Natural killer cell treated with Interleukin-12 subunit alpha and Interleukin-12 subunit beta and Interleukin-15 and Interleukin-18, amount 100 ng/mL, for 72 hours (primary cell): ENCODE measurements at regions not wholly inside any gene's neighbourhood (a gene's known extent, or its start where the extent isn't known, plus 50 kb on each side); places are given as distances from the start of the nearest gene placed in this dataset.

Experiments
- ATAC-seq, 2 donors: fragments of 150-1000 bp; cut with Tn5 transposase in 1 of 2; sonication (Bioruptor Pico), chemical (Tn5 transposase) in 1 of 2; 2 replicates each; pipeline ENCODE4 v1.10.0; 2021
- DNase-seq: peaks from one replicate; pipeline ENCODE4 v3.0.0; 2022; ENCODE audit warnings: low spot score
- H3K27ac Mint-ChIP-seq, 2 donors: 1 replicate in 1 of 2; 2 replicates in 1 of 2; pipeline ENCODE4 v1.8.0; 2022; ENCODE audit warnings: mixed read lengths in 2 of 2, mild to moderate bottlenecking in 1 of 2, moderate library complexity in 1 of 2
- H3K27me3 Mint-ChIP-seq, 2 donors: 1 replicate in 1 of 2; 2 replicates in 1 of 2; pipeline ENCODE4 v1.8.0; 2022; ENCODE audit warnings: mixed read lengths in 2 of 2
- H3K36me3 Mint-ChIP-seq: one replicate; pipeline ENCODE4 v1.8.0; 2022; ENCODE audit warnings: mixed read lengths
- H3K4me1 Mint-ChIP-seq, 2 donors: 1 replicate in 1 of 2; 2 replicates in 1 of 2; pipeline ENCODE4 v1.8.0; 2022; ENCODE audit warnings: low read depth in 2 of 2, mixed read lengths in 2 of 2, mild to moderate bottlenecking in 1 of 2
- H3K4me3 Mint-ChIP-seq: one replicate; pipeline ENCODE4 v1.8.0; 2022; ENCODE audit warnings: mixed read lengths
- H3K9me3 Mint-ChIP-seq: 2 replicates; pipeline ENCODE4 v1.8.0; 2022; ENCODE audit warnings: mixed read lengths

GRCh38 chr3:74302281-74302680 is 312.2 kb downstream of the CNTN3 start:
- ATAC-seq = no peak
- no peak overlapping the region for H3K4me3 Mint-ChIP-seq

GRCh38 chr3:74301056-74301455 is 313.4 kb downstream of the CNTN3 start:
- no peak overlapping the region for H3K27ac Mint-ChIP-seq
- H3K9me3 Mint-ChIP-seq = peaks cover 13% of the 10 kb centered on the region
- H3K27me3 Mint-ChIP-seq = no peaks in the 10 kb centered on the region
- no peak for ATAC-seq
- DNase-seq = no peak
- peaks cover 4% of the 10 kb centered on the region for H3K36me3 Mint-ChIP-seq
- no peaks in the 10 kb centered on the region for H3K4me1 Mint-ChIP-seq
- H3K4me3 Mint-ChIP-seq = no peak overlapping the region

More at GRCh38 chr3:74302281-74302680, 312.2 kb downstream of the CNTN3 start:
- Mint-ChIP-seq H3K36me3 (peaks cover 4% of the 10 kb centered on the region), H3K4me1 (no peaks in the 10 kb centered on the region), H3K9me3 (peaks cover 11% of the 10 kb centered on the region), H3K27ac (no peak overlapping the region), H3K27me3 (no peaks in the 10 kb centered on the region)
- DNase-seq = no peak

- no peaks in the 10 kb centered on the region for H3K4me1 Mint-ChIP-seq
- no peak overlapping the region for H3K27ac Mint-ChIP-seq
- H3K4me3 Mint-ChIP-seq = no peak overlapping the region
- DNase-seq (no peak), ATAC-seq (no peak)
- no peaks in the 10 kb centered on the region for H3K27me3 Mint-ChIP-seq
- peaks cover 8% of the 10 kb centered on the region for H3K36me3 Mint-ChIP-seq
- H3K9me3 Mint-ChIP-seq = peaks cover 15% of the 10 kb centered on the region
Measured at GRCh38 chr3:74295479-74295878, 319.0 kb downstream of the CNTN3 start.

- ATAC-seq (no peak), DNase-seq (no peak)
- no peak overlapping the region for H3K4me3 Mint-ChIP-seq
- H3K4me1 Mint-ChIP-seq = no peaks in the 10 kb centered on the region
- no peaks in the 10 kb centered on the region for H3K27me3 Mint-ChIP-seq
- peaks cover 8% of the 10 kb centered on the region for H3K9me3 Mint-ChIP-seq
- peaks cover 5% of the 10 kb centered on the region for H3K36me3 Mint-ChIP-seq
- no peak overlapping the region for H3K27ac Mint-ChIP-seq
Measured at GRCh38 chr3:74288761-74289160, 325.7 kb downstream of the CNTN3 start.

- H3K36me3 Mint-ChIP-seq = peaks cover 5% of the 10 kb centered on the region
- no peak overlapping the region for H3K4me3 Mint-ChIP-seq
- ATAC-seq (no peak), DNase-seq (no peak)
- H3K9me3 Mint-ChIP-seq = peaks cover 4% of the 10 kb centered on the region
- H3K27ac Mint-ChIP-seq = no peak overlapping the region
- no peaks in the 10 kb centered on the region for H3K27me3 Mint-ChIP-seq
- H3K4me1 Mint-ChIP-seq = no peaks in the 10 kb centered on the region
Measured at GRCh38 chr3:74287557-74287956, 326.9 kb downstream of the CNTN3 start.

- no peaks in the 10 kb centered on the region for H3K27me3 Mint-ChIP-seq
- no peak overlapping the region for H3K27ac Mint-ChIP-seq
- peaks cover 12% of the 10 kb centered on the region for H3K36me3 Mint-ChIP-seq
- DNase-seq (no peak), ATAC-seq (no peak)
- H3K9me3 Mint-ChIP-seq = peaks cover 27% of the 10 kb centered on the region
- no peaks in the 10 kb centered on the region for H3K4me1 Mint-ChIP-seq
- H3K4me3 Mint-ChIP-seq = no peak overlapping the region
Measured at GRCh38 chr3:74282202-74282601, 332.3 kb downstream of the CNTN3 start.

GRCh38 chr3:74281705-74282104 is 332.8 kb downstream of the CNTN3 start:
- no peak for ATAC-seq

GRCh38 chr3:74273555-74274402 is 340.7 kb downstream of the CNTN3 start:
- DNase-seq (no peak), ATAC-seq (no peak)
- no peaks in the 10 kb centered on the region for H3K4me1 Mint-ChIP-seq
- peaks cover 14% of the 10 kb centered on the region for H3K36me3 Mint-ChIP-seq
- H3K27me3 Mint-ChIP-seq = no peaks in the 10 kb centered on the region
- peaks cover 20% of the 10 kb centered on the region for H3K9me3 Mint-ChIP-seq
- H3K27ac Mint-ChIP-seq = no peak overlapping the region
- no peak overlapping the region for H3K4me3 Mint-ChIP-seq

More at GRCh38 chr3:74281705-74282104, 332.8 kb downstream of the CNTN3 start:
- Mint-ChIP-seq H3K4me1 (no peaks in the 10 kb centered on the region), H3K36me3 (peaks cover 16% of the 10 kb centered on the region), H3K27ac (no peak overlapping the region), H3K4me3 (no peak overlapping the region), H3K27me3 (no peaks in the 10 kb centered on the region), H3K9me3 (peaks cover 28% of the 10 kb centered on the region)
- no peak for DNase-seq

GRCh38 chr3:74273091-74273490 is 341.4 kb downstream of the CNTN3 start:
- no peak overlapping the region for H3K27ac Mint-ChIP-seq
- H3K27me3 Mint-ChIP-seq = no peaks in the 10 kb centered on the region
- H3K4me3 Mint-ChIP-seq = no peak overlapping the region
- peaks cover 14% of the 10 kb centered on the region for H3K9me3 Mint-ChIP-seq
- no peak for DNase-seq
- H3K4me1 Mint-ChIP-seq = no peaks in the 10 kb centered on the region
- ATAC-seq = no peak
- peaks cover 9% of the 10 kb centered on the region for H3K36me3 Mint-ChIP-seq

- no peak for ATAC-seq
- no peak for DNase-seq
- peaks cover 3% of the 10 kb centered on the region for H3K36me3 Mint-ChIP-seq
- H3K27me3 Mint-ChIP-seq = no peaks in the 10 kb centered on the region
- H3K4me1 Mint-ChIP-seq = no peaks in the 10 kb centered on the region
- no peak overlapping the region for H3K27ac Mint-ChIP-seq
- no peak overlapping the region for H3K4me3 Mint-ChIP-seq
- H3K9me3 Mint-ChIP-seq = peaks cover 4% of the 10 kb centered on the region
Measured at GRCh38 chr3:74271541-74271940, 342.9 kb downstream of the CNTN3 start.

- no peaks in the 10 kb centered on the region for H3K4me1 Mint-ChIP-seq
- no peak overlapping the region for H3K27ac Mint-ChIP-seq
- H3K27me3 Mint-ChIP-seq = no peaks in the 10 kb centered on the region
- H3K9me3 Mint-ChIP-seq = peaks cover 2% of the 10 kb centered on the region
- ATAC-seq (no peak), DNase-seq (no peak)
- H3K4me3 Mint-ChIP-seq = no peak overlapping the region
- no peaks in the 10 kb centered on the region for H3K36me3 Mint-ChIP-seq
Measured at GRCh38 chr3:74269689-74270088, 344.8 kb downstream of the CNTN3 start.

- Mint-ChIP-seq H3K9me3 (no peaks in the 10 kb centered on the region), H3K27me3 (no peaks in the 10 kb centered on the region), H3K4me1 (no peaks in the 10 kb centered on the region), H3K4me3 (no peak overlapping the region), H3K27ac (no peak overlapping the region), H3K36me3 (no peaks in the 10 kb centered on the region)
- ATAC-seq (no peak), DNase-seq (no peak)
Measured at GRCh38 chr3:74268753-74269152, 345.7 kb downstream of the CNTN3 start.

GRCh38 chr3:74267588-74268184 is 346.8 kb downstream of the CNTN3 start:
- Mint-ChIP-seq H3K4me3 (no peak overlapping the region), H3K9me3 (no peaks in the 10 kb centered on the region), H3K36me3 (no peaks in the 10 kb centered on the region), H3K27me3 (no peaks in the 10 kb centered on the region), H3K27ac (no peak overlapping the region), H3K4me1 (no peaks in the 10 kb centered on the region)
- DNase-seq (no peak), ATAC-seq (no peak)

- no peaks in the 10 kb centered on the region for H3K9me3 Mint-ChIP-seq
- no peak for ATAC-seq
- no peak overlapping the region for H3K27ac Mint-ChIP-seq
- no peaks in the 10 kb centered on the region for H3K36me3 Mint-ChIP-seq
- no peak for DNase-seq
- H3K27me3 Mint-ChIP-seq = no peaks in the 10 kb centered on the region
- H3K4me3 Mint-ChIP-seq = no peak overlapping the region
- no peaks in the 10 kb centered on the region for H3K4me1 Mint-ChIP-seq
Measured at GRCh38 chr3:74267131-74267530, 347.3 kb downstream of the CNTN3 start.
